Left forelimb (tissue), 1 donor: ENCODE measurements at regions not wholly inside any gene's neighbourhood (a gene's known extent, or its start where the extent isn't known, plus 50 kb on each side); places are given as distances from the start of the nearest gene placed in this dataset.
A peak's percentile ranks its signal among the peaks of the same experiment; 100 is the strongest.

Experiments used
- DNase-seq: peaks from one replicate; pipeline ENCODE4 v3.0.0-alpha.2; 2018; ENCODE audit warnings: low spot score

DNA sequence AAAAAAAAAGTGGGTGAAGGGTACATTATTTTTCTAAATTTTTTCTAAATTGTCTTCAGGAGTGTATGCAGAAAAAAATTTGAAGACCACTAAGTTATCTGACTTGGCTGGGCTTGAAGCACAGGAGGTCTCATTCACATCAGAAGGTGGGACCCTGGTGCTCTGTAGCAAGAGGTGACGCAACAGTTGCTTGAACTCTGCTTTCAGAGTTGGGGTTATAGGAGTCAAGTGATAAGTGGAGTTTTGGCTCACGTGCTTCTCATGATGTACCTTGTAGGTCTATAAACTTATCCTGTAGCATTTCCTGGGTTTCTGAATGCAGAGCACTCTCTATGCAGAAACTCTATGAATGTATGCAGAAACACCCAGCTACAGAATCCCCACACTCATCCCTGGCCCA is 58.5 kb upstream of the FOXC1 start:
- no peak for DNase-seq

- no peak for DNase-seq
These were observed 57.4 kb upstream of the FOXC1 start for GRCh38 chr6:1552296-1552761.

DNA sequence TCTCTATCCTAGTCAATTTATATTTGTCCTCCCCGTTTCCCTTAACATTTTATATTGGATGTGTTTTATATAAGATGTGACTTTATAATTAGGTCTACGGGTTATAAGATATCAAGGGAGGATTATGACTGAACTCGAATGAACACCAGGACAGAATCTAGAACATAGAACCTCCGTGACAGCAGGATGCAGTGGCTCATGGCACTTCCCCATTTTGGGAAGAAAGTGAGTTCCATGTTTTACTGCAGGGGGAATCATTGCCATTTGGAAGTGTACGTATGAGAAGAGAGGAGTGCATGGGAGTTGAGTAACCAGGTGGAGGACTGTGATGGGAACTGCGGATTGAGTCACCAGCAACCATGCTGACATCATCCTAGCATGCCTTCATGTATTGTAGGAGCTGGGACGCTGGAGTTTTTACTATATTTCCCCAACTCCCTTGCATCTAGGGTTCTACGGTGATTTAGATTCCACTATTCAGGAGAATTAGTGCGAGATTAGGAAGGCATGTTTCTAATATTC is 56.1 kb upstream of the FOXC1 start:
- no peak for DNase-seq

GRCh38 chr6:1554141-1554475 is 55.6 kb upstream of the FOXC1 start:
- no peak for DNase-seq

DNA sequence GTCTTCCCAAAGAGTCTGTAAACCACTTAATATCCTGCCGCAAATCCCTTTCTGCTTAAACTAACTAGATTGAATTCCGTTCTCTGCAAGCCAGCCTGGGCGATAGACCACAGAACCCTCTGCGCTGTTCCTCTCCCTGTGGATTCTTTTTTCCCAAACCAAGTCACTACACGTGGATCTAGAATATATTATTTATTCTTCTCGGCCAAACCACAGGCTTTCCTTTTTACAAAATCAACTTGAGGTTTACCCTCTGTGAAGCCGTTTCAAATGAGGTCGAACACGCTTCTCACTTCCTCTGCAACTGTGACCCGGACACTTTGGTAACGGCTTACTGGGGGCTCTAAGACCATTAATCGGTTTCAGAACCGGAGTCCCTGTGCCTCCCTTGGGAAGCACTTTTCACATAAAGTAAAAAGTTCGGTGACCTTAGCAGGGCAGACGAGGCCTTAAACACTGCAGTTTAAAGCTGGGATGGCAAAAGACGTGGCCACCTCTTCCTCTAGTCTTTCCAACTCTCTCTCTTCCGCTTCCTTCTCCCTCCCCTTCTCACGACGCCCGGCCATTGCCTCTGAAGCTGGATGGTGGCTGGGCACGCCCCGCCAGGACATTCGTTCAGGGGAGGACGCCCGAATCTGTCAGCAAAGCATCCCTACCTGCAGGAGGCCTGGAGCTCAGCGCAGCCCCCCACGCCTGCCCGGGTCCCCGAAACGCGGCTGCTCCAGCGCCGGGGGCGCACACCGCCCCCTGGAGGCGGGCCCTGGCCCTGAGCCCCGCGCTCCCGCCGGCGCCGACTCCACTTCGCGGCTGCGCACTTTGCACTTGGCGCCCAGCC is 55.0 kb upstream of the FOXC1 start:
- peak; percentile 89 for DNase-seq

GRCh38 chr6:1558388-1558787 is 51.3 kb upstream of the FOXC1 start:
- no peak for DNase-seq
